Endodermal cell (in vitro differentiated cells): ENCODE measurements at regions not wholly inside any gene's neighbourhood (a gene's known extent, or its start where the extent isn't known, plus 50 kb on each side); places are given as distances from the start of the nearest gene placed in this dataset.

ENCODE experiments used
- DNase-seq: peaks from one replicate; pipeline ENCODE4 v3.0.0-alpha.2; 2017
- H3K27ac ChIP-seq: 2 replicates; pipeline ENCODE4 v1.5.1; 2013; ENCODE audit warnings: mild to moderate bottlenecking, low read depth, low read length, moderate library complexity
- H3K27me3 ChIP-seq: 2 replicates; pipeline ENCODE4 v1.6.1; 2013; ENCODE audit warnings: mild to moderate bottlenecking, low read length, moderate library complexity; ENCODE audit not compliant: insufficient read depth, control insufficient read depth, poor library complexity, severe bottlenecking
- H3K36me3 ChIP-seq: 2 replicates; pipeline ENCODE4 v1.7.0; 2013; ENCODE audit warnings: mild to moderate bottlenecking, low read length, moderate library complexity; ENCODE audit not compliant: control insufficient read depth, insufficient read depth
- H3K4me1 ChIP-seq: one replicate; pipeline ENCODE4 v1.7.0; 2013; ENCODE audit warnings: low read length; ENCODE audit not compliant: control insufficient read depth, insufficient read depth
- H3K4me3 ChIP-seq: 2 replicates; pipeline ENCODE4 v1.5.1; 2013; ENCODE audit warnings: mild to moderate bottlenecking, low read length, moderate library complexity
- H3K9ac ChIP-seq: 2 replicates; pipeline ENCODE4 v1.6.1; 2013; ENCODE audit warnings: mild to moderate bottlenecking, low read length, moderate library complexity; ENCODE audit not compliant: poor library complexity, severe bottlenecking; ENCODE audit errors: extremely low read depth
- H3K9me3 ChIP-seq: 2 replicates; pipeline ENCODE4 v1.6.1; 2013; ENCODE audit warnings: mild to moderate bottlenecking, low read length, moderate library complexity; ENCODE audit not compliant: control insufficient read depth
- H3K27ac Mint-ChIP-seq: 2 replicates; pipeline ENCODE4 v1.8.0; 2020; ENCODE audit warnings: mixed read lengths
- H3K27me3 Mint-ChIP-seq: 2 replicates; pipeline ENCODE4 v1.8.0; 2021; ENCODE audit warnings: mild to moderate bottlenecking, mixed read lengths; ENCODE audit not compliant: insufficient read depth
- H3K36me3 Mint-ChIP-seq: 2 replicates; pipeline ENCODE4 v1.8.0; 2020; ENCODE audit warnings: low read depth, mixed read lengths
- H3K4me1 Mint-ChIP-seq: 2 replicates; pipeline ENCODE4 v1.8.0; 2020; ENCODE audit warnings: mixed read lengths
- H3K4me3 Mint-ChIP-seq: 2 replicates; pipeline ENCODE4 v1.8.0; 2020; ENCODE audit warnings: mild to moderate bottlenecking, moderate library complexity, mixed read lengths
- H3K9me3 Mint-ChIP-seq: 2 replicates; pipeline ENCODE4 v1.8.0; 2020; ENCODE audit warnings: mild to moderate bottlenecking, mixed read lengths
- WGBS, 2 experiments: methylation state at CpG; one replicate each; pipeline versions ENCODE4 v1.1.5 to v1.1.7; 2013; ENCODE audit warnings: missing lambda C conversion rate in 2 of 2, mixed read lengths in 1 of 2; ENCODE audit not compliant: insufficient coverage in 1 of 2, insufficient read length in 1 of 2; 5-methylcytosine and 5-hydroxymethylcytosine counted together
- TF ChIP-seq, protein P1 (sequence below): fragments of 200-600 bp; sonication (generic); conservative IDR thresholded peaks from 2 replicates; pipeline ENCODE4 v1.5.0; 2021; ENCODE audit warnings: antibody characterized with exemption, mild to moderate bottlenecking

DNA sequence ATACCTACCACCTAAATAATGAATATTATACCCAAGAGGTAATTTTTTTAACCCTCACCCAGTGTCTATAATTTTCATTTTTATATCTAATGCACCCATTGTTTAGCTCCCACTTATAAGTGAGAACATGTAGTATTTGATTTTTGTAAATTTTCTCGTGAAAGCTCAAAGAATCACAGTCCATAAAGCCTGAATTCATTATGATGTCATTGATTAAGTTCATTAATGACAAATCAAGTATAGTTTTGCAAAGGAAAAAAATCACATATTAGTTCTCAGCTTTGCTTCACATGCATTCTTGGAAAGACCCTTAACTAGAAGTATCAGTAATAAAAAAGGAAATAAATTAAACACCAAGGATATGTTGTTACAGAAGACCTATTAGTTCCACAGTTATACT is 425.3 kb upstream of the UBE2E2 start:
- no peak for DNase-seq
- no peak overlapping the region for H3K27ac Mint-ChIP-seq
- TF ChIP-seq, protein P1, sequence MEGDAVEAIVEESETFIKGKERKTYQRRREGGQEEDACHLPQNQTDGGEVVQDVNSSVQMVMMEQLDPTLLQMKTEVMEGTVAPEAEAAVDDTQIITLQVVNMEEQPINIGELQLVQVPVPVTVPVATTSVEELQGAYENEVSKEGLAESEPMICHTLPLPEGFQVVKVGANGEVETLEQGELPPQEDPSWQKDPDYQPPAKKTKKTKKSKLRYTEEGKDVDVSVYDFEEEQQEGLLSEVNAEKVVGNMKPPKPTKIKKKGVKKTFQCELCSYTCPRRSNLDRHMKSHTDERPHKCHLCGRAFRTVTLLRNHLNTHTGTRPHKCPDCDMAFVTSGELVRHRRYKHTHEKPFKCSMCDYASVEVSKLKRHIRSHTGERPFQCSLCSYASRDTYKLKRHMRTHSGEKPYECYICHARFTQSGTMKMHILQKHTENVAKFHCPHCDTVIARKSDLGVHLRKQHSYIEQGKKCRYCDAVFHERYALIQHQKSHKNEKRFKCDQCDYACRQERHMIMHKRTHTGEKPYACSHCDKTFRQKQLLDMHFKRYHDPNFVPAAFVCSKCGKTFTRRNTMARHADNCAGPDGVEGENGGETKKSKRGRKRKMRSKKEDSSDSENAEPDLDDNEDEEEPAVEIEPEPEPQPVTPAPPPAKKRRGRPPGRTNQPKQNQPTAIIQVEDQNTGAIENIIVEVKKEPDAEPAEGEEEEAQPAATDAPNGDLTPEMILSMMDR, result no peak
- Histone ChIP-seq H3K9me3 (peaks cover 4% of the 10 kb centered on the region), H3K27ac (no peak overlapping the region), H3K36me3 (no peaks in the 10 kb centered on the region), H3K4me3 (no peak overlapping the region), H3K27me3 (no peaks in the 10 kb centered on the region), H3K9ac (no peak overlapping the region), H3K4me1 (no peaks in the 10 kb centered on the region)
- H3K36me3 Mint-ChIP-seq, result peaks cover 2% of the 10 kb centered on the region
- no peaks in the 10 kb centered on the region for H3K27me3 Mint-ChIP-seq
- 100% methylated on average over 1 of the region's 1 CpG for WGBS, 2 experiments
- H3K9me3 Mint-ChIP-seq, result peaks cover 14% of the 10 kb centered on the region
- no peak overlapping the region for H3K4me3 Mint-ChIP-seq
- no peaks in the 10 kb centered on the region for H3K4me1 Mint-ChIP-seq

DNA sequence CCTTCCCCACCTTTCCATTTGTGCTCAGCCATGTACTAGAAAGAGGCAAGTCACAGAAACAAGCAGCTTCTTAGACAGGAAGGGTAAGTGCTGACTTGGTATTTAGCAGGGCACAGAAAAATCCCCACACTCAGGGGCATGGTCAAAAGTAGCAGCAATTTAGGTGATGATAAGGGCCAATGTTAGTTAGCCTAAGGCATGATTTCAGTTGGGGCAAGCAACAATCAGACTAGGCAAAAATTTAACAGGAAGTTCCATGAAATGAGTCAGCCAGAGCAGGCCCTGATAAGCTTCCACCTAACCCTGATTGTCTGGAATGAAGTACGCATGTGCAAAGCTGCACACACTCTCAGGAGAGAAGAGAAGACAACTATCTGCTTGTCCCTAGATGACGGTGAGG is 423.4 kb upstream of the UBE2E2 start:
- TF ChIP-seq, protein P1, result no peak
- H3K27ac ChIP-seq, result no peak overlapping the region
- Mint-ChIP-seq H3K4me3 (no peak overlapping the region), H3K36me3 (peaks cover 8% of the 10 kb centered on the region), H3K27ac (no peak overlapping the region), H3K9me3 (peaks cover 28% of the 10 kb centered on the region), H3K4me1 (no peaks in the 10 kb centered on the region), H3K27me3 (no peaks in the 10 kb centered on the region)
- H3K36me3 ChIP-seq, result no peaks in the 10 kb centered on the region
- 85 to 95% methylated on average over 2 of the region's 2 CpGs for WGBS, 2 experiments
- no peak overlapping the region for H3K9ac ChIP-seq
- H3K4me1 ChIP-seq, result no peaks in the 10 kb centered on the region
- no peak for DNase-seq
- H3K4me3 ChIP-seq, result no peak overlapping the region
- H3K27me3 ChIP-seq, result no peaks in the 10 kb centered on the region
- H3K9me3 ChIP-seq, result peaks cover 22% of the 10 kb centered on the region

DNA sequence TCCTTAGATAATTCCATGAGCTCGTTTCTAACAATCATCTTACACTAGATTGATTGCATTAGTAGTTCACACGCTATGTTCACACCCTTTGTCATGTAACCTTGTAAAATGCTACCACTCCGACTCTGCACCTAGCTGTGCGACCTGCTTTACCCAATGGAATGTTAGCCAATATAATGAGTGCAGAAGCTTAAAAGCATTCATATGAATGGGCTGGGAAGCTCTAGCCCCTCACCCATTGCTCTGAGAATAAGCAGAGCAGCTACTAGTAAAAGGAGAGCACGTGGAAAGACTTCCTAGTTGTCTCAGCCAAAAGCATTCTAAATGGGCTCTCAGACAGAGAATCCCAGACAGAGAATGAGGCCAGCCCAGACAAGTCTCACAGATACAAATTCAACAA is 410.6 kb upstream of the UBE2E2 start:
- Histone ChIP-seq H3K27ac (no peak overlapping the region), H3K4me1 (no peaks in the 10 kb centered on the region), H3K9ac (no peak overlapping the region), H3K9me3 (peaks cover 8% of the 10 kb centered on the region), H3K27me3 (no peaks in the 10 kb centered on the region), H3K36me3 (no peaks in the 10 kb centered on the region), H3K4me3 (no peak overlapping the region)
- H3K4me3 Mint-ChIP-seq, result no peak overlapping the region
- no peaks in the 10 kb centered on the region for H3K4me1 Mint-ChIP-seq
- peaks cover 4% of the 10 kb centered on the region for H3K9me3 Mint-ChIP-seq
- no peaks in the 10 kb centered on the region for H3K36me3 Mint-ChIP-seq
- 76 to 79% methylated on average over 3 to 5 of the region's 5 CpGs for WGBS, 2 experiments
- H3K27me3 Mint-ChIP-seq, result no peaks in the 10 kb centered on the region
- no peak overlapping the region for H3K27ac Mint-ChIP-seq
- no peak for DNase-seq
- TF ChIP-seq, protein P1, result no peak
